SK-N-SH (cell line): ENCODE measurements at regions not wholly inside any gene's neighbourhood (a gene's known extent, or its start where the extent isn't known, plus 50 kb on each side); places are given as distances from the start of the nearest gene placed in this dataset.

Experiments used
- CTCF ChIA-PET: fragments of 300-600, 350-600 bp; formaldehyde crosslinking; extraction: SDS; loops from one replicate; lab custom pipeline; 2021; lab: Yijun Ruan, JAX
- POLR2A ChIA-PET: fragments of 350-600 bp; sonication (Branson Sonifier 250); formaldehyde crosslinking; extraction: SDS; loops from one replicate; lab custom pipeline; 2020; ENCODE audit warnings: antibody characterized with exemption, inconsistent platforms; lab: Yijun Ruan, JAX
- DNase-seq: peaks from one replicate; pipeline ENCODE4 v3.0.0; 2012
- H2AFZ ChIP-seq: fragments of 200-600 bp; sonication (generic); 2 replicates; pipeline ENCODE4 v1.8.1; 2016; ENCODE audit warnings: antibody characterized with exemption, mild to moderate bottlenecking, low read depth
- H3F3A ChIP-seq: fragments of 200-600 bp; sonication (generic); replicated peaks from 2 replicates; pipeline ENCODE3; 2016; ENCODE audit warnings: antibody characterized with exemption, mild to moderate bottlenecking; ENCODE audit not compliant: insufficient read depth
- H3K27ac ChIP-seq, 2 experiments: fragments of 200-500 bp in 1 of 2; fragments of 200-600 bp in 1 of 2; sonication (Bioruptor generic) in 1 of 2; sonication (generic), shearing (Covaris generic) in 1 of 2; 2 replicates each; pipeline versions ENCODE4 v1.5.1 to v1.6.1; 2014 to 2016; ENCODE audit warnings: low read depth in 2 of 2, inconsistent platforms in 1 of 2, low read length in 1 of 2, mild to moderate bottlenecking in 1 of 2, mixed read lengths in 1 of 2
- H3K27me3 ChIP-seq: fragments of 200-600 bp; sonication (generic), shearing (Covaris generic); 2 replicates; pipeline ENCODE4 v1.6.1; 2016; ENCODE audit warnings: mixed run types; ENCODE audit not compliant: insufficient read depth
- H3K36me3 ChIP-seq, 2 experiments: fragments of 200-500 bp in 1 of 2; fragments of 200-600 bp in 1 of 2; sonication (Bioruptor generic) in 1 of 2; sonication (generic) in 1 of 2; replicated peaks in 1 of 2; 2 replicates each; pipeline versions ENCODE3 to v1.5.1; 2014 to 2016; ENCODE audit warnings: low read length in 1 of 2, mild to moderate bottlenecking in 1 of 2; ENCODE audit not compliant: insufficient read depth in 2 of 2, control insufficient read depth in 1 of 2
- H3K4me1 ChIP-seq, 2 experiments: fragments of 200-500 bp in 1 of 2; fragments of 200-600 bp in 1 of 2; sonication (Bioruptor generic) in 1 of 2; sonication (generic), shearing (Covaris generic) in 1 of 2; 2 replicates each; pipeline versions ENCODE4 v1.5.1 to v1.6.1; 2014 to 2016; ENCODE audit warnings: low read depth in 1 of 2, low read length in 1 of 2, mixed run types in 1 of 2; ENCODE audit not compliant: insufficient read depth in 2 of 2, control insufficient read depth in 1 of 2
- H3K4me2 ChIP-seq: fragments of 200-600 bp; sonication (generic), shearing (Covaris generic); 2 replicates; pipeline ENCODE4 v1.6.1; 2017; ENCODE audit warnings: mixed run types
- H3K4me3 ChIP-seq, 2 experiments: fragments of 200-500 bp in 1 of 2; fragments of 200-600 bp in 1 of 2; sonication (Bioruptor generic) in 1 of 2; sonication (generic), shearing (Covaris generic) in 1 of 2; 2 replicates each; pipeline versions ENCODE4 v1.5.1 to v1.8.1; 2014 to 2016; ENCODE audit warnings: low read depth in 2 of 2, inconsistent platforms in 1 of 2, low read length in 1 of 2, mild to moderate bottlenecking in 1 of 2, mixed read lengths in 1 of 2, moderate library complexity in 1 of 2
- H3K79me2 ChIP-seq: fragments of 200-600 bp; sonication (generic); 2 replicates; pipeline ENCODE4 v1.8.1; 2017; ENCODE audit warnings: mild to moderate bottlenecking; ENCODE audit not compliant: insufficient read depth
- H3K9ac ChIP-seq: fragments of 200-600 bp; sonication (generic); 2 replicates; pipeline ENCODE4 v1.6.1; 2017; ENCODE audit warnings: mixed run types
- H3K9me2 ChIP-seq: fragments of 200-600 bp; sonication (generic); 2 replicates; pipeline ENCODE4 v1.6.1; 2017; ENCODE audit warnings: mixed run types
- H3K9me3 ChIP-seq: fragments of 200-600 bp; sonication (generic); 2 replicates; pipeline ENCODE4 v1.6.1; 2017; ENCODE audit warnings: mixed run types, mild to moderate bottlenecking, moderate library complexity
- H4K20me1 ChIP-seq: fragments of 200-600 bp; sonication (generic); 2 replicates; pipeline ENCODE4 v1.6.1; 2017; ENCODE audit warnings: mild to moderate bottlenecking, mixed run types; ENCODE audit not compliant: insufficient read depth
- CHD2 ChIP-seq: fragments of 150-350 bp; IDR thresholded peaks from 2 replicates; pipeline ENCODE4 v1.6.1; 2018; ENCODE audit warnings: low read length; ENCODE audit not compliant: partially characterized antibody
- ELF1 ChIP-seq: IDR thresholded peaks from 2 replicates; pipeline ENCODE4 v1.4.0; 2012
- EP300 ChIP-seq, 2 experiments: IDR thresholded peaks; 2 replicates each; pipeline versions ENCODE4 v1.4.0 to v1.6.1; 2012; ENCODE audit warnings: borderline replicate concordance in 1 of 2, low read depth in 1 of 2, low read length in 1 of 2
- EZH2phosphoT487 ChIP-seq: fragments of 200-600 bp; sonication (generic); IDR thresholded peaks from 2 replicates; pipeline ENCODE4 v1.6.1; 2017; ENCODE audit warnings: low read depth, mixed run types, mild to moderate bottlenecking, antibody characterized with exemption, moderate library complexity, borderline replicate concordance
- FOSL2 ChIP-seq: IDR thresholded peaks from 2 replicates; pipeline ENCODE4 v1.4.0; 2012; ENCODE audit warnings: low read depth, mild to moderate bottlenecking, moderate library complexity, borderline replicate concordance
- FOXM1 ChIP-seq: IDR thresholded peaks from 2 replicates; pipeline ENCODE4 v1.4.0; 2012; ENCODE audit warnings: low read depth, mild to moderate bottlenecking
- MEF2A ChIP-seq: IDR thresholded peaks from 2 replicates; pipeline ENCODE4 v1.4.0; 2012; ENCODE audit warnings: low read depth, borderline replicate concordance
- NFIC ChIP-seq: IDR thresholded peaks from 2 replicates; pipeline ENCODE4 v1.4.0; 2012; ENCODE audit warnings: borderline replicate concordance
- NRF1 ChIP-seq: IDR thresholded peaks from 2 replicates; pipeline ENCODE4 v1.6.1; 2012; ENCODE audit warnings: low read depth, mild to moderate bottlenecking, low read length
- RCOR1 ChIP-seq: fragments of 150-350 bp; IDR thresholded peaks from 2 replicates; pipeline ENCODE4 v1.6.1; 2017; ENCODE audit warnings: antibody characterized with exemption, low read length
- RFX5 ChIP-seq: IDR thresholded peaks from 2 replicates; pipeline ENCODE4 v1.6.1; 2012; ENCODE audit warnings: mild to moderate bottlenecking, improper control_type of control experiment, low read length
- RXRA ChIP-seq: IDR thresholded peaks from 2 replicates; pipeline ENCODE4 v1.4.0; 2012; ENCODE audit warnings: low read depth, mild to moderate bottlenecking, borderline replicate concordance
- SIN3A ChIP-seq: IDR thresholded peaks from 2 replicates; pipeline ENCODE4 v1.6.1; 2012; ENCODE audit warnings: low read depth, mild to moderate bottlenecking, low read length, moderate library complexity, borderline replicate concordance
- TAF1 ChIP-seq: IDR thresholded peaks from 2 replicates; pipeline ENCODE4 v1.6.1; 2012; ENCODE audit warnings: low read depth, mild to moderate bottlenecking, low read length, moderate library complexity, borderline replicate concordance
- TCF12 ChIP-seq: IDR thresholded peaks from 2 replicates; pipeline ENCODE4 v1.4.0; 2012
- TEAD4 ChIP-seq: IDR thresholded peaks from 2 replicates; pipeline ENCODE4 v1.4.0; 2012; ENCODE audit warnings: mild to moderate bottlenecking, borderline replicate concordance; ENCODE audit not compliant: insufficient read depth
- WGBS: methylation state at CpG from one replicate; pipeline ENCODE4 v1.1.6; 2017; ENCODE audit warnings: low lambda C conversion rate; 5-methylcytosine and 5-hydroxymethylcytosine counted together
- TF ChIP-seq, protein P1 (sequence below): IDR thresholded peaks from 2 replicates; pipeline ENCODE4 v1.4.0; 2012; ENCODE audit warnings: low read depth, borderline replicate concordance
- TF ChIP-seq, protein P2 (sequence below): IDR thresholded peaks from 2 replicates; pipeline ENCODE4; 2012
- TF ChIP-seq, protein P3 (sequence below): IDR thresholded peaks from 2 replicates; pipeline ENCODE4 v1.4.0; 2012; ENCODE audit warnings: low read depth, borderline replicate concordance
- TF ChIP-seq, protein P4 (sequence below): fragments of 150-350 bp; IDR thresholded peaks from 2 replicates; pipeline ENCODE4 v1.6.1; 2016; ENCODE audit warnings: mild to moderate bottlenecking, low read depth, low read length

DNA sequence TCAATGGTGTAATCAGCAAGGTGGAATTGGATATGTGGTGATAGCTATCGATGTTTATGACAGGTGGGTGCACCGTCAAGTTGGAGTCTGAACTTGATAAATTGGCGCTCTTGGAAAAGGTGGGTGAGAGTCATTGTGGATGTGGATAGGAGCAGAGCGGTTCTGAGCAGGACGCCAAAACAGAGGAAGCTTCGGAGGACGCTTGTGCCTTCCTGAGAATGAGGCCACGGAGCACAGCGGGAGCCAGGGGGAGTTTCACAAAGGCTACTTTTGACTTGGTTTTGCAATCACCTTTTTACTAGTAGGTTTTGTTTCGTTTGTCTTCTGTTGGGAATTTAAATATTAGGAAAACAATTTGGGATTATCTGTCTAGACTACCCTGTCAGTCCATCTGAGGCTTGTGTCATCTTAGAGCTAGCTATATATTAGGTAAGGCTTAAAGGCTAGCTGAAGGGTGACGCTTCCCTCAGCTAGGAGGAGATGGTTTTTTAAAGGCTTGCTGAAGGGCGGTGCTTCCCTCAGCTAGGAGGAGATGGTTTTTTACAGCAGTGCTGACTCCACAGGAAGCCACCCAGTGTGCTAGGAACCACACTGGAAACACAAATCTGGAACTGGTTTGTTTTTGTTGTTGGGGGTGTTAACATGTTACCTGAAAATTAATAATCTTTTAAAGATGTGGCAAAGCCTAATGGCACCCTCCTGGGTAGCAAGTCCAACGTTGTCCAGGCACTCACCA is 142.4 kb upstream of the IRX4 start:
- WGBS: 12% methylated on average over 13 of the region's 13 CpGs
- CTCF ChIA-PET: interaction anchor here (1.0 kb wide), 1 partner anchor 12 kb away, joined by 3 read pairs; no protein-coding TSS in a partner anchor
- no peaks in the 10 kb centered on the region for H4K20me1 ChIP-seq
- no peaks in the 10 kb centered on the region for H3K79me2 ChIP-seq
- peaks cover 5% of the 10 kb centered on the region; the same call in 1 of the 2 replicates for H3K27me3 ChIP-seq
- POLR2A ChIA-PET: no interaction called here
- no peak for TF ChIP-seq EZH2phosphoT487
- TF ChIP-seq TAF1: no peak
- TF ChIP-seq, protein P1, sequence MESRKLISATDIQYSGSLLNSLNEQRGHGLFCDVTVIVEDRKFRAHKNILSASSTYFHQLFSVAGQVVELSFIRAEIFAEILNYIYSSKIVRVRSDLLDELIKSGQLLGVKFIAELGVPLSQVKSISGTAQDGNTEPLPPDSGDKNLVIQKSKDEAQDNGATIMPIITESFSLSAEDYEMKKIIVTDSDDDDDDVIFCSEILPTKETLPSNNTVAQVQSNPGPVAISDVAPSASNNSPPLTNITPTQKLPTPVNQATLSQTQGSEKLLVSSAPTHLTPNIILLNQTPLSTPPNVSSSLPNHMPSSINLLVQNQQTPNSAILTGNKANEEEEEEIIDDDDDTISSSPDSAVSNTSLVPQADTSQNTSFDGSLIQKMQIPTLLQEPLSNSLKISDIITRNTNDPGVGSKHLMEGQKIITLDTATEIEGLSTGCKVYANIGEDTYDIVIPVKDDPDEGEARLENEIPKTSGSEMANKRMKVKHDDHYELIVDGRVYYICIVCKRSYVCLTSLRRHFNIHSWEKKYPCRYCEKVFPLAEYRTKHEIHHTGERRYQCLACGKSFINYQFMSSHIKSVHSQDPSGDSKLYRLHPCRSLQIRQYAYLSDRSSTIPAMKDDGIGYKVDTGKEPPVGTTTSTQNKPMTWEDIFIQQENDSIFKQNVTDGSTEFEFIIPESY: no peak
- no peak for TF ChIP-seq NFIC
- no peak for TF ChIP-seq NRF1
- no peak for TF ChIP-seq RFX5
- no peak for TF ChIP-seq SIN3A
- TF ChIP-seq CHD2: no peak
- TF ChIP-seq TCF12: no peak
- no peak for TF ChIP-seq TEAD4
- no peak for TF ChIP-seq RXRA
- TF ChIP-seq, protein P2, sequence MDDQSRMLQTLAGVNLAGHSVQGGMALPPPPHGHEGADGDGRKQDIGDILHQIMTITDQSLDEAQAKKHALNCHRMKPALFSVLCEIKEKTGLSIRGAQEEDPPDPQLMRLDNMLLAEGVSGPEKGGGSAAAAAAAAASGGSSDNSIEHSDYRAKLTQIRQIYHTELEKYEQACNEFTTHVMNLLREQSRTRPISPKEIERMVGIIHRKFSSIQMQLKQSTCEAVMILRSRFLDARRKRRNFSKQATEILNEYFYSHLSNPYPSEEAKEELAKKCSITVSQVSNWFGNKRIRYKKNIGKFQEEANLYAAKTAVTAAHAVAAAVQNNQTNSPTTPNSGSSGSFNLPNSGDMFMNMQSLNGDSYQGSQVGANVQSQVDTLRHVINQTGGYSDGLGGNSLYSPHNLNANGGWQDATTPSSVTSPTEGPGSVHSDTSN: no peak
- TF ChIP-seq FOSL2: no peak
- TF ChIP-seq MEF2A: no peak
- no peak for TF ChIP-seq EP300 (IDR thresholded peaks at IDR 0.05; ENCODE audit: borderline replicate concordance in 1 of 2, low read depth in 1 of 2, low read length in 1 of 2)
- no peak for TF ChIP-seq ELF1
- TF ChIP-seq RCOR1: no peak
- TF ChIP-seq FOXM1: no peak
- TF ChIP-seq, protein P3, sequence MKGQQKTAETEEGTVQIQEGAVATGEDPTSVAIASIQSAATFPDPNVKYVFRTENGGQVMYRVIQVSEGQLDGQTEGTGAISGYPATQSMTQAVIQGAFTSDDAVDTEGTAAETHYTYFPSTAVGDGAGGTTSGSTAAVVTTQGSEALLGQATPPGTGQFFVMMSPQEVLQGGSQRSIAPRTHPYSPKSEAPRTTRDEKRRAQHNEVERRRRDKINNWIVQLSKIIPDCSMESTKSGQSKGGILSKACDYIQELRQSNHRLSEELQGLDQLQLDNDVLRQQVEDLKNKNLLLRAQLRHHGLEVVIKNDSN: no peak
- TF ChIP-seq, protein P4, sequence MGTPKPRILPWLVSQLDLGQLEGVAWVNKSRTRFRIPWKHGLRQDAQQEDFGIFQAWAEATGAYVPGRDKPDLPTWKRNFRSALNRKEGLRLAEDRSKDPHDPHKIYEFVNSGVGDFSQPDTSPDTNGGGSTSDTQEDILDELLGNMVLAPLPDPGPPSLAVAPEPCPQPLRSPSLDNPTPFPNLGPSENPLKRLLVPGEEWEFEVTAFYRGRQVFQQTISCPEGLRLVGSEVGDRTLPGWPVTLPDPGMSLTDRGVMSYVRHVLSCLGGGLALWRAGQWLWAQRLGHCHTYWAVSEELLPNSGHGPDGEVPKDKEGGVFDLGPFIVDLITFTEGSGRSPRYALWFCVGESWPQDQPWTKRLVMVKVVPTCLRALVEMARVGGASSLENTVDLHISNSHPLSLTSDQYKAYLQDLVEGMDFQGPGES: no peak
- H3K36me3 ChIP-seq: no peaks in the 10 kb centered on the region
- H3K27ac ChIP-seq: no peak overlapping the region
- H3F3A ChIP-seq: no peaks in the 10 kb centered on the region
- no peak overlapping the region for H3K9ac ChIP-seq
- H3K4me2 ChIP-seq: no peak overlapping the region
- no peak for DNase-seq
- no peak overlapping the region for H2AFZ ChIP-seq
- H3K4me3 ChIP-seq: no peak overlapping the region
- H3K9me2 ChIP-seq: no peaks in the 10 kb centered on the region
- no peaks in the 10 kb centered on the region for H3K4me1 ChIP-seq
- no peaks in the 10 kb centered on the region for H3K9me3 ChIP-seq
